ENCODE measurements at regions not wholly inside any gene's neighbourhood (a gene's known extent, or its start where the extent isn't known, plus 50 kb on each side); places are given as distances from the start of the nearest gene placed in this dataset.
"Not testable (repeated sequence)": the region's sequence is repeated elsewhere in the genome, so short reads cannot be mapped to it uniquely, and the experiment has no call there.

- DNase-seq (ENCODE audit: low read depth in 1 of 2, low spot score in 1 of 2), result no peak
Observed at GRCh38 chr6:6412221-6412620, 91.8 kb upstream of the F13A1 start.

GRCh38 chr6:6412700-6413099 is 92.2 kb upstream of the F13A1 start:
- DNase-seq (ENCODE audit: low read depth in 1 of 2, low spot score in 1 of 2), result no peak

GRCh38 chr6:6414931-6415330 is 94.5 kb upstream of the F13A1 start:
- no peak for DNase-seq (ENCODE audit: low read depth in 1 of 2, low spot score in 1 of 2)

DNA sequence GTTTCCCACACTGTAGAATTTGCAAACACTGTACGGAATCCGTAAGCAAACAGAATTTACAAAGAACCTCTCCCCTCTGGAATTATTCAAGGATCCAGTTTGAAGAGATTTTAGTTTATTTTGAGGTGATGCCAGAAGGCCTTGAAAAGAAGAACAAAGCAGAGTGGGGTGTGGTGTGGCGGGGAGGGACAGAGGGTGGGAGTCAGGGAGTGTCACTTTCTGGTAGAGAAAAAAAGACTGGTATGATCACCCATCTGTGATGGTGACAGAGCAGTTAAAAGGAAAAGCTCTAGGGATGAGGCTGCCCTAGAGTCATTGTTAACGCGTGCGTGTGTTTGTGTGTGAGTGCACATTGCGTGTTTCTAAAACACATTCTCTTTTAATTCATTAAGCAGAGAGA is 97.0 kb upstream of the F13A1 start:
- DNase-seq (ENCODE audit: low read depth in 1 of 2, low spot score in 1 of 2), result no peak

DNA sequence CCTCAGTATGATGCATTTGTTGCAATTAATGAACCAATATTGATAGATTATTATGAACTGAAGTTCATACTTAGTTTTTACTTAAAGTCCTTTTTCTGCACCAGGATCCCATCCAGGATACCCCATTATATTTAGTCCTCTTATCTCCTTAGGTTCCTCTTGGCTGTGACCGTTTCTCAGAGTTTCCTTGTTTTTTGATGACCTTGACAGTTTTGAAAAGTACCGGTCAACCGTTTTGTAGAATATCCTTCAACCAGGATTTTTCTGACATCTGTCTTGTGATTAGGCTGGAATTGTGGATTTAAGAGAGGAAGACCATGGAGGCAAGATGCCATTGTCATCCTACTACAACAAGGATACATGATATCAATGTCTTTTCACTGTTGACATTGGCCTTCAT is 98.0 kb upstream of the F13A1 start:
- DNase-seq (ENCODE audit: low read depth in 1 of 2, low spot score in 1 of 2), result no peak

DNA sequence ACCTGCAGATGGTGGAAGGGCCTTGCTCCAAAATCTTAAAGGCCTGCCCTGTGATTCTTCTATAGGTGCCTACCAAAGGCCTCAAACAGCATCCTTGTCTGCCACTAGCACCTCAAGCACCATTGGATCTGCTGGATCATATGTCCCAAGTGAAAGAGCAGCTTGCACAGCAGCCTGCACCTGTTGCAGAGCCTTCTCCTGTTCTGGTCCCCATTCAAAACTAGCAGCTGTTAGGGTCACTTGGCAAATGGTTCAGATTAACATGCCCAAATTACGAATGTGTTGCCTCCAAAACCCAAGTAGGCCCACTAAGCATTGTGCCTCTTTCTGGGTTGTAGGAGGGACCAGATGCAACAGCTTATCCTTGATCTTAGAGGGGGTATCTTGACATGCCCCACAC is 99.6 kb upstream of the F13A1 start:
- no peak for DNase-seq (ENCODE audit: low read depth in 1 of 2, low spot score in 1 of 2)

DNA sequence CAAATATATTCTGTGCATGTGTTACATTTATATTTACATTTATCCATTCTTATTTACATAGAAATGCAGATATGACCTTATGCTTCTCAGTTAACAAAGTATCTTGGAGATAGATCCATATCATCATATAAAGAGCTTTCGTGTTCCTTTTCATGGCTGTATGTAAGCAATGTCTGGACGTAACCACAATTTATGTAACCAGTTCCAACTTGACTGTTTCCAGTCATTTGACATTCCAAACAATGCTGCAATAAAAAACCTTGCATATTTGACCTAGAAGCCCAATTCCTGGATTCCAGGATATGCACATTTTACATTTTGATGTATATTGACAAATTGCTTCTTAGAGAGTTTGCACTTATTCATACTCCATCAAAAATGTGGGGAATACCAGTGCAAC is 113.7 kb upstream of the F13A1 start:
- no peak for DNase-seq (ENCODE audit: low read depth in 1 of 2, low spot score in 1 of 2)

DNA sequence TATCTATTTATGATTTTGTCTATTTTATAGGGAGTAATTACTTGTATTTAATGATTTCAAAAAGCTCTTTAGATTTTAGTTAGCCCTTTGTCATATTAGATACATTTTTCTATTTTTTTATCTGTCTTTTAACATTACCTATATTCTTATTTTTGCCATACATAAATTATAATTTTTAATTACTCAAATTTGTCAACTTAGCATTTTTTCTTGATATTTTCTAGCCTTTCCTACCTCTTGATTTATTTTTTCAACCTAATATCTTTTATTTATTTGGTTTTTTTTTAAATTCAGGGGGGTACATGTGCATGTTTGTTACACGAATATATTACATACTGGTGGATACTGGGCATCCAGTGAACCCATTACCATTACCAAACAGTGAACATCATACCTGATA is 114.3 kb upstream of the F13A1 start:
- no peak for DNase-seq (ENCODE audit: low read depth in 1 of 2, low spot score in 1 of 2)

DNA sequence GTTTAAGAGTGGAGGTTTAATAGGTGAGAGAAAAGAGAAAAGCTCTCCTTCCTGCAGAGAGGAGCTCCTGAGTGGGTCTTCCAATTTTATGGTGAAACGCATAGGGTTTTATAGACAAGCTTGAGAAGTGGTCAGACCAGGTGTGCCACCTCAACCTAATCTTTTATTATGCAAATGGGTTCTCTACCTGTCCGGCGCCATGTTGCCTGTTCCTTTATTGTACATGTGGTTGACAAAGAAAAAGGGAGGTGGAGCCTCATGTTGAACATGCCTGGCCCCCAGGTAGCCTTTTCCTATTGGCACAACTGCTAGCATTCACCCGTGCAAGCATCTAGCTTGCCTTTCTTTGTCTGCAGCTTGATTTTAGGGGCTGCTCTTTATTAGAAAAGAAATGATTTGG is 115.9 kb upstream of the F13A1 start:
- no peak for DNase-seq (ENCODE audit: low read depth in 1 of 2, low spot score in 1 of 2)

GRCh38 chr6:6436946-6437345 is 116.5 kb upstream of the F13A1 start:
- no peak for DNase-seq (ENCODE audit: low read depth in 1 of 2, low spot score in 1 of 2)

- no peak for DNase-seq (ENCODE audit: low read depth in 1 of 2, low spot score in 1 of 2)
Observed at GRCh38 chr6:6438286-6438685, 117.8 kb upstream of the F13A1 start.

GRCh38 chr6:6439778-6440177 is 119.3 kb upstream of the F13A1 start:
- DNase-seq (ENCODE audit: low read depth in 1 of 2, low spot score in 1 of 2), result no peak

GRCh38 chr6:6452002-6452401 is 131.5 kb upstream of the F13A1 start:
- DNase-seq (ENCODE audit: low read depth in 1 of 2, low spot score in 1 of 2), result no peak

DNA sequence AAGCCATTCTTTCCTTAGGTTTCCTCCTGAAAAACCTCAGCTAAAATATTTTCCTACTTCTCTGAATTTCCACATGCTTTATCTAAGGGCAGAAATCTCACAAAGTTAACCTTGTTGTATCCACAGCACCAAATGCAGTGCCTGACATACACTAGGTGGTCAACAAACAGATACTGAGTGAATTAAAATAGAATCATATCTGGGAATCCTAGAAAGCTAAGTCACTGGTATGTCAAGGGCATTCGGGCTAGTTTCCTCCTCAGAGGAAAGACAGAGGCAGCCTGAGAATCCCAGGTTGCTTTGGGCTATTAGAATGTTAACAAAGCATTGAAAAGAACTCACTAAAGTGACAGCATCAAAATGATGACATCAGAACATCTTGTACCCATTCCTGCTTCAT is 132.7 kb upstream of the F13A1 start:
- DNase-seq (ENCODE audit: low read depth in 1 of 2, low spot score in 1 of 2), result no peak

DNA sequence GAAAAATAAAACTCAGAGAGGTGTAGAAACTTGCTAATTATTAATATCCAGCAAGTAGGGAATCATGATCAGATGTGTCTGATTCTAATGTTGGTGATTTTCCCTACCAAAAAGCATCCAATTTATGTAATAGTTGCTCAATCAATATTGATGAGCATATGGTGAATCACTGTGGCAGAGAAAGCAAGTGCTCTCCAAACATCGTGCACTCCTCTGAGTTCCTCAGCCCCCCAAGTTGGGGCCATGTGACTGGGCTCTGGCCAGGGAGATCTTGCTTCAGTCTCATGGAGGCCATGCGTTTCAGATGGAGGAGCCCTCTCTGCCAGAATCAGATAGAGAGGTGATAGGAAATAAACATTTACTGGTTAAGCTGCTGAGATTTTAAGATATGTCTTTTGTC is 133.2 kb upstream of the LY86 start:
- no peak for DNase-seq (ENCODE audit: low read depth in 1 of 2, low spot score in 1 of 2)

- no peak for DNase-seq (ENCODE audit: low read depth in 1 of 2, low spot score in 1 of 2)
Observed at GRCh38 chr6:6458172-6458571, 130.3 kb upstream of the LY86 start.

GRCh38 chr6:6459963-6460362 is 128.6 kb upstream of the LY86 start:
- DNase-seq (ENCODE audit: low read depth in 1 of 2, low spot score in 1 of 2), result not testable (repeated sequence)

- DNase-seq (ENCODE audit: low read depth in 1 of 2, low spot score in 1 of 2), result no peak
Observed at GRCh38 chr6:6460416-6460815, 128.1 kb upstream of the LY86 start.

GRCh38 chr6:6461138-6461537 is 127.4 kb upstream of the LY86 start:
- DNase-seq (ENCODE audit: low read depth in 1 of 2, low spot score in 1 of 2), result no peak

DNA sequence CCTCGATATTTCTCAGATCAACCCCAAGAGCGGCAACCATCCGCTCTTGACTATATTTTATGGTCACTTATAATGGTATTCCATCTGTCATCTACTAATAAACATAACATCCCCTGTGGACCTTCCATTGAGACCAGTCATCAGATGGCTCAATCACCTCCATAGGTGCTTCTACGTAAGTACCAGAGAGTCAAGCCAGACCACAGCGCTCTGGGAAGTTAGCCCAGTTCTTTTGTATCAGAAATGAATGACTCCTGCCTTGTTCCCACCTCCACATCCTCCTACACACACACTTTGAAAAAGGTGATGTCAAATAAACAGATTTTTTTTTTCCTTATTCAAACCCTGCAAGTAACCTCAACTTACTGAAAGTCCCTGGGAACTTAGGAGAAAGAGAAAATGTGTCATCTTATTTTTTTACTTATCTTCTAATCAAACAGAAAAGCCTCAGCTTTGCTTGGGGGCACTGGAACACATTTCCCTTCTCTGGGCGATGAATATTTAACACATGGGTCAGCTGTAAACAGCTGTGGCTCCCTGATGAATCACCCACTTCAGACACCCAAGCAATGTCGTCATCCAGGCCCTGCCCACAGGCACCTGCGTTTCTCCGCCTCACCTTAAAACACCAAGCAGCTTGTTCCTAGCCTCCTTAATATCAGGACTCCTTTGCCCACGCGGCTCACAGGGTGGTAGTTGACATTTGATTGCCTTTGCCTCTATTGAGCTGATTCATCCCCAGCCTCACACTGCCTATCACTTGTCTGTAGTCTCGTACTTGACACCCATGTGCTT is 121.4 kb upstream of the LY86 start:
- no peak for DNase-seq (ENCODE audit: low read depth in 1 of 2, low spot score in 1 of 2)

GRCh38 chr6:6469074-6469473 is 119.4 kb upstream of the LY86 start:
- no peak for DNase-seq (ENCODE audit: low read depth in 1 of 2, low spot score in 1 of 2)

- DNase-seq (ENCODE audit: low read depth in 1 of 2, low spot score in 1 of 2), result no peak
Observed at GRCh38 chr6:6470123-6470522, 118.4 kb upstream of the LY86 start.

GRCh38 chr6:6471276-6471675 is 117.2 kb upstream of the LY86 start:
- DNase-seq (ENCODE audit: low read depth in 1 of 2, low spot score in 1 of 2), result no peak

All from stimulated activated CD4-positive, alpha-beta T cell treated with anti-CD3 and anti-CD28 coated beads, Interleukin-15, amount 100 ng/mL, for 1 hour (primary cell).